Erythroblast (primary cell): ENCODE measurements at regions not wholly inside any gene's neighbourhood (a gene's known extent, or its start where the extent isn't known, plus 50 kb on each side); places are given as distances from the start of the nearest gene placed in this dataset.

Experiments used
- GATA1 ChIP-seq: IDR thresholded peaks from 2 replicates; pipeline ENCODE4 v1.6.1; 2011; ENCODE audit warnings: low read depth, mild to moderate bottlenecking, control low read depth, low read length, moderate library complexity
- POLR2A ChIP-seq: IDR thresholded peaks from 2 replicates; pipeline ENCODE4 v1.6.1; 2011; ENCODE audit warnings: mild to moderate bottlenecking, low read length

GRCh38 chr13:112198396-112199010 is 131.6 kb downstream of the SOX1 start:
- TF ChIP-seq POLR2A (no peak), GATA1 (no peak)
